ENCODE measurements at regions not wholly inside any gene's neighbourhood (a gene's known extent, or its start where the extent isn't known, plus 50 kb on each side); places are given as distances from the start of the nearest gene placed in this dataset.
"Not testable (repeated sequence)": the region's sequence is repeated elsewhere in the genome, so short reads cannot be mapped to it uniquely, and the experiment has no call there.

DNA sequence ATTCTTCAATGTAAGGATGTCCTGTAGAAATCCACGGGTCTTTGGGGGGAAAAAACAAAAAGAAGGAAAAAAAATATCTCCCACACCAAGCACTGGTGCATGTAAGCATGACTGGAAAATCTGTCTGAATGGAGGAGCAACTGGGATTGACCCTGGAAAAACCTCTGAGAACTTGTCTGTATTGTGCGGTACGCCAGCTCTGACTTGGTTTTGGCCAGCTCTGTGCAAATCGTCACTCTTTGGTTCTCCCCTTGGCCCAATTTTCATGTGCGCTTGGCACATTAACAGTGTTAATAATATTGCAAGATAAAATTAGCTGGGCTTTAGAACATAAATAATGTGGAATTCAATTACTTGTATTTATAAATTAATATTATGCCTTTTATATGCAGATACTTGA is 231.2 kb upstream of the HAND2 start:
- DNase-seq, result no peak

DNA sequence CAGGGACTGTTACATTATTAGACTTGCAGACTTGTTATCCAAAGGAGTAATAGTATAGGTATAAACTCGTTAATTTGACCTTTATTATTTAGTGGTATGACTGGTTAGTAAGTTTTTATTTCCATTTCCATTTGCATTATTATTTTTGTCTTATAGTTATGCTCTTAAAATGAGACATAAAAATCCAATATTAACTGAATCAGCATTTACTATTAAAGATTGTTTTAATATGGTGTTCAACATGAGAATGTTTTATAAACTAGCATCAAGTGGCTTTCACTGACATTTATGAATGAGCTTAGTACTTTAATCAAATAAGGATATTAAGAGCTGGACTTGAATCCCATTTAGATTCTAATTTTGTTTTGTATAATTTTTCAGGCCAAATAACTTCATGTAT is 228.1 kb upstream of the HAND2 start:
- DNase-seq, result no peak

DNA sequence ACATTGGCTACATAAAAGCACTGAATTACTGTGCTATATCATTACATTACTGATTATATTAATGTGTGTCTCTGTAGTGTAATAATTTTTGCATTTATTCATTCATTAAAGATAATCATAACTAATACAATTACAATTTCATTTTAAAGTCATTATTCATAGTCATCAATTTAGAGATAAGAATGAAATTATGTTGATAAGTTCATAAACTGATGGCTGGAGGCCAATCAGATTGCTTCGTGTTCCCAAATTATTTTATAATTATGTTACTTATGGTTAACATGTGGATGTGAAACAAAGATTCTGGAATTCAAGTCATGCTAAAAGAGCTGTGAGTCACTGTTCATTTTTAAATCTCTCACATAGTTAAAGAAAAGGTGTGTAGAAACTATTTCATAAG is 223.4 kb upstream of the HAND2 start:
- no peak for DNase-seq

- no peak for DNase-seq
These were observed 222.7 kb upstream of the HAND2 start for GRCh38 chr4:173752610-173753230.

- DNase-seq, result no peak
These were observed 218.3 kb upstream of the HAND2 start for GRCh38 chr4:173748353-173748752.

- DNase-seq, result no peak
These were observed 217.7 kb upstream of the HAND2 start for GRCh38 chr4:173747537-173748257.

GRCh38 chr4:173746424-173746823 is 216.4 kb upstream of the HAND2 start:
- no peak for DNase-seq

DNA sequence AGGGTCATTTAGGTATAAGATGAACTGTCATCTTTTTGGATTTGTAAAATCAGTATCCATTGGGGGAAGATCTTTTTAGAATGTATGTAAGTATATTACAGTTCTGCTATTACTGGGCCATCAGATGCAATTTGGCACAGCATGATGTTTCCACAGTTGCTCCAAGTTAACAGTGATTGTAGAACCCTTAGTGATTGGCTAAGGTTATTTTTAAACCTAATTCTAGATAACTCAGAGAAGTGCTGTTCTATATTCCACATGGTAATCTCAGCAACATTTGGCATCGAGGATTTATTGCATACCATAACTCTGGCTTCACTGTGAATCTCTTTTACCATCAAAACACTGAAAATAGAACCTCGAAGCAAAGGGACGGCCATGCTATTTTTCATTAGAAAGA is 215.7 kb upstream of the HAND2 start:
- no peak for DNase-seq

- DNase-seq, result no peak
These were observed 206.8 kb upstream of the HAND2 start for GRCh38 chr4:173736840-173737239.

- no peak for DNase-seq
These were observed 205.6 kb upstream of the HAND2 start for GRCh38 chr4:173735585-173735984.

DNA sequence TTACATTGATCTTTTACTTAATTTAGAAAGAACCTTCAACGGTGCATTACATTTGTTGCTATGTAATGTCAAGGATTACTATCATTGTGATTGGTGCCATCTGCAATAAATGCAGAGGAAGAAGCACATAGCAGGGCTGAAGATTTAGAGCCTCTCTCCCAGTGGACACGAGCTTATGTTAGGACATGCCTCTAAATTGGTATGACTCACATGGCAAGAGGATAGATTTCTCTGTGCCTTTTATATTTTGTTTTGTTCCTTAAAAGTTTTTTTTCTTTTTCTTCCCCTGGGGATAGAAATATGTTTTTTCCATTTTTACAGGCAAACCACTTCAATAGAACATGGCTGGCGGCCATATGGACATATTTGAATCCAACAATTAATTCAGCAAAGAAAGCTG is 205.0 kb upstream of the HAND2 start:
- DNase-seq, result no peak

GRCh38 chr4:173731257-173731656 is 201.2 kb upstream of the HAND2 start:
- no peak for DNase-seq

DNA sequence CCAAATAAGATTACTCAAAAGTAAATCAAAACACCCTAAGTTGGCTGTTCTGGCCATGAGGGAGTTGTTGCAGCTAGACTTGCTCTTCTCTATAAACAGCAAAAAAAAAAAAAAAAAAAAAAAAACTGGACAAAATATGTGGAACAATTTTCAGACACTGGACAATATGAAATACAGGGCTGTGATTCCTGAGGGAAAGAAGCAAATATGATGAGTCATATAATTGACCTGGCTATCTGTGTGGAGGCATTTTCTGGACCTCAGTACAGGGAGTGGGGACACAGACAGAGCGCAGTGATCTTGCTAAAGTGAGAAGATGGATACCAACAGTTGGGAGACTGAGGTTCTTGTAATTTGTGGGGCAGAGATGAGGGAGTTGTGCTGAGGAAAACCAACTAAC is 192.0 kb upstream of the HAND2 start:
- DNase-seq, result no peak

- DNase-seq, result not testable (repeated sequence)
These were observed 188.5 kb upstream of the HAND2 start for GRCh38 chr4:173718504-173718903.

- no peak for DNase-seq
These were observed 187.6 kb upstream of the HAND2 start for GRCh38 chr4:173717581-173717980.

GRCh38 chr4:173714456-173714855 is 184.4 kb upstream of the HAND2 start:
- no peak for DNase-seq

DNA sequence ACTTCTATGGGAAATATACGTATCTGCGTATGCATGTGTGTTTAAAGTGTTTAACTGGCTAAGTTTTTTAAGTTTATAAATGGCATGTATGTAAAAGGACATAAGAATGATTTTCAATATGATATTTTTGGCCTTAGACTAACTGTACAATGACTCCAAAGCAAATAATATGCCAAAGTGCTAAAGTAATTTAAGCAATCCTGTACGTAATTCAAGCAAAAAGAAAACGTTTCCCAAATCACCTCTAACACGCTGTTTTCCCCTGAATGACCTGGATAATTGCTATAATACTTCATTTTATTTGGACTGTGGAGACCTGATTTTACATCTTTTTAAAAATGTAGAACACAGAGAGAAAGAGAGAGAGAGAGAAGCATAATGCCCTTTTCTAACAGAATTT is 183.0 kb upstream of the HAND2 start:
- no peak for DNase-seq

GRCh38 chr4:173707658-173708419 is 177.8 kb upstream of the HAND2 start:
- no peak for DNase-seq

DNA sequence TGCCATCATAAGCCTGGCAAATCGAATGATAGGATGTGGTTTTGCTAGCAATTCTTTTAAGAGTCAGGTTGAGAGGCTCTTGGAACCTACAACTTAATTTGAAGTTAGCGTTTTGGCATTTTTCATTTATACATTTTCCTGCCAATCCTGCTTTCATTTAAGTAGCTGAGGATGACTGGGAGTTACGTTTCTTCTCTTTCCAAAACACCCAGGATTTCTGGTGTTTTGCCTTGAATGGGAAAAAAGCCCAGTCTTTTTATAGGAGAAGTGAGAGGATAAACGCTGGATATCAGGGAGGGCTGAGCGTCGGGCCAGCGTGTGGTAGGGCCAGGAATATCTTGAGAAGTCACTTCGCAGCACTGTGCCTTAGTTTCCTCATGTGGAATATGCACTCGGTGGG is 174.2 kb upstream of the HAND2 start:
- DNase-seq, result no peak

- no peak for DNase-seq
These were observed 173.0 kb upstream of the HAND2 start for GRCh38 chr4:173703021-173703420.

DNA sequence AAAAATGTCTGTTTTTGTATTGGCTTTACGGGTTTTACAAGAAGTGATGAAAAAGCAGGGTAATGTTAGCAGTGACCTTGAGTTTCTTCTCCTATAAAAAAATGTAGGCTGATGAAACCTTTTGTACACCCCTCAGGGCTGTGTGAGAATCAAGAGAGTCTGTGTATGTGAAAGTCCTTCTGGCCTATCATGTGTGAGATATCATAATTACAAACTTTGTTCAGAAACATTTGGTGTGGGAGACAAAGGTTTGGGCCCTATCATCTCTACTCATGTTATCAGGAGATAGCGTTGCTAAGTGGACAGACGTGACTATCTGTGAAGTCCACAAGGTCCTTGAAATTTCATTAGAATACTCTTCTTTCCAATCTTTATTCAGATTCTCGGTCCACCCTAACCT is 170.6 kb upstream of the HAND2 start:
- DNase-seq, result no peak

DNA sequence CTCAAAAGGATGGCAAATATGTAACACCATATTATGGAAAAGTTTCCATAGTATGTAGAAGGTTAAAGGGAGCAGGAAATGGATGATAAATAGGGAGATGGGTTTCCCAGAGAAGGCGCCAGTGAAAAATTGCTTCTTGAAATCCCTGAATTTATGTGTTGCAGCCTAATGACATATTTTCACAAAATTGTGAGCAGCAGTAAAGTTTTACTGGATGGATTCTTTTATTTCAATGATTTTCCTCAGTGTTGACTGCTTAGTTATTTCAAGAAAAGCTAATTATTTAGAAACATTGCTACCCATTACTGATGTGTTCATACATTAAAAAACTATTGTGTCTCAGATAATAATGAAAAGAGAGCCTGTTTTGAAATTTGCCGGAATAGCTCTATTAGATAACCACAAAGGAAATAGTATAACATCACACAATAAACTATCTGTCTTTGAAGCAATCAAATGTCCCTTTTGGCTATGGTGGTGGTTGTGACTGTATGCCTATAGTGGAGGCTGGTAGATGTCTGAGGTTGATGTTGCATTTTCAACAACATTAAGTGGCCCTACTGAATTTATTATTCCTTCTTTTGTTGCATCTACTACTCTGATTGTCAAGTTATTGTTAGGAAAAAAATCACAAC is 169.9 kb upstream of the HAND2 start:
- DNase-seq, result no peak

GRCh38 chr4:173698557-173699262 is 168.7 kb upstream of the HAND2 start:
- no peak for DNase-seq

Measured in C1 segment of cervical spinal cord (tissue), 14 donors.